ENCODE measurements at regions not wholly inside any gene's neighbourhood (a gene's known extent, or its start where the extent isn't known, plus 50 kb on each side); places are given as distances from the start of the nearest gene placed in this dataset.

GRCh38 chr21:27721675-27722074 lies 754.8 kb upstream of the ADAMTS5 start:
- BruUV-seq (replicated peaks): no TSS peak
- no peak overlapping the region for H3K4me3 ChIP-seq (ENCODE audit: low read depth, low read length, poor library complexity, severe bottlenecking)
- ChIA-PET CTCF (no interaction called here), POLR2A (ENCODE audit: low non-redundant PET) (no interaction called here)
- intact Hi-C loops (cut with micrococcal nuclease; ENCODE audit: unreplicated experiment): no loop called here
- H3K4me1 ChIP-seq (ENCODE audit: insufficient read depth, low read length, poor library complexity, severe bottlenecking): no peaks in the 10 kb centered on the region
- H3K36me3 ChIP-seq (ENCODE audit: insufficient read depth, low read length, poor library complexity, severe bottlenecking): no peaks in the 10 kb centered on the region
- H3K9me3 ChIP-seq (ENCODE audit: low read depth, low read length, poor library complexity, severe bottlenecking): no peaks in the 10 kb centered on the region
- no peaks in the 10 kb centered on the region for H3K27me3 ChIP-seq (replicated peaks; ENCODE audit: insufficient read depth, low read depth, low read length, poor library complexity)
- DNase-seq (ENCODE audit: low spot score): no peak
- no peak overlapping the region for H3K27ac ChIP-seq (ENCODE audit: low read depth, low read length, poor library complexity, severe bottlenecking)
- TF ChIP-seq CTCF (conservative IDR thresholded peaks at IDR 0.05; ENCODE audit: low read depth, low read length) (no peak), EZH2 (IDR thresholded peaks at IDR 0.05; ENCODE audit: borderline replicate concordance, low read depth, low read length, poor library complexity, severe bottlenecking) (no peak)

- no peaks in the 10 kb centered on the region for H3K9me3 ChIP-seq (ENCODE audit: low read depth, low read length, poor library complexity, severe bottlenecking)
- H3K27ac ChIP-seq (ENCODE audit: low read depth, low read length, poor library complexity, severe bottlenecking): no peak overlapping the region
- no peak for DNase-seq (ENCODE audit: low spot score)
- no peaks in the 10 kb centered on the region for H3K4me1 ChIP-seq (ENCODE audit: insufficient read depth, low read length, poor library complexity, severe bottlenecking)
- POLR2A ChIA-PET (ENCODE audit: low non-redundant PET): no interaction called here
- BruUV-seq (replicated peaks): no TSS peak
- no peak overlapping the region for H3K4me3 ChIP-seq (ENCODE audit: low read depth, low read length, poor library complexity, severe bottlenecking)
- intact Hi-C loops (cut with micrococcal nuclease; ENCODE audit: unreplicated experiment): no loop called here
- no peak for TF ChIP-seq EZH2 (IDR thresholded peaks at IDR 0.05; ENCODE audit: borderline replicate concordance, low read depth, low read length, poor library complexity, severe bottlenecking)
- no peaks in the 10 kb centered on the region for H3K27me3 ChIP-seq (replicated peaks; ENCODE audit: insufficient read depth, low read depth, low read length, poor library complexity)
- H3K36me3 ChIP-seq (ENCODE audit: insufficient read depth, low read length, poor library complexity, severe bottlenecking): no peaks in the 10 kb centered on the region
- CTCF ChIA-PET: no interaction called here
These were observed 752.3 kb upstream of the ADAMTS5 start for GRCh38 chr21:27719226-27719625.

- Histone ChIP-seq H3K27me3 (replicated peaks; ENCODE audit: insufficient read depth, low read depth, low read length, poor library complexity) (no peaks in the 10 kb centered on the region), H3K4me3 (ENCODE audit: low read depth, low read length, poor library complexity, severe bottlenecking) (no peak overlapping the region), H3K36me3 (ENCODE audit: insufficient read depth, low read length, poor library complexity, severe bottlenecking) (no peaks in the 10 kb centered on the region), H3K4me1 (ENCODE audit: insufficient read depth, low read length, poor library complexity, severe bottlenecking) (no peaks in the 10 kb centered on the region), H3K27ac (ENCODE audit: low read depth, low read length, poor library complexity, severe bottlenecking) (no peak overlapping the region), H3K9me3 (ENCODE audit: low read depth, low read length, poor library complexity, severe bottlenecking) (no peaks in the 10 kb centered on the region)
- ChIA-PET POLR2A (ENCODE audit: low non-redundant PET) (no interaction called here), CTCF (no interaction called here)
- no TSS peak for BruUV-seq (replicated peaks)
- TF ChIP-seq EZH2 (IDR thresholded peaks at IDR 0.05; ENCODE audit: borderline replicate concordance, low read depth, low read length, poor library complexity, severe bottlenecking): no peak
- no peak for TF ChIP-seq CTCF (conservative IDR thresholded peaks at IDR 0.05; ENCODE audit: low read depth, low read length)
- intact Hi-C loops (cut with micrococcal nuclease; ENCODE audit: unreplicated experiment): no loop called here
- no peak for DNase-seq (ENCODE audit: low spot score)
These were observed 748.2 kb upstream of the ADAMTS5 start for GRCh38 chr21:27715131-27715530.

Measured in A673 (cell line).